GM19463 (cell line): ENCODE measurements at regions not wholly inside any gene's neighbourhood (a gene's known extent, or its start where the extent isn't known, plus 50 kb on each side); places are given as distances from the start of the nearest gene placed in this dataset.

Experiments used
- ATAC-seq: cut with Tn5 transposase; IDR thresholded peaks from one replicate; pipeline ENCODE4 v1.9.1; 2021; ENCODE audit warnings: mild to moderate bottlenecking, moderate library complexity; ENCODE audit not compliant: unreplicated experiment

- no peak for ATAC-seq
These were observed 52.3 kb upstream of the ABCC9 start for GRCh38 chr12:21993438-21993981.

GRCh38 chr12:21992823-21993222 is 51.6 kb upstream of the ABCC9 start:
- peak; percentile 87 for ATAC-seq

GRCh38 chr12:21991526-21991925 is 50.3 kb upstream of the ABCC9 start:
- ATAC-seq, result no peak
